Right lung (tissue), 2 donors: ENCODE measurements at regions not wholly inside any gene's neighbourhood (a gene's known extent, or its start where the extent isn't known, plus 50 kb on each side); places are given as distances from the start of the nearest gene placed in this dataset.

ENCODE experiments used
- DNase-seq, 2 donors: peaks; one replicate each; pipeline ENCODE4 v3.0.0-alpha.2; 2013

DNA sequence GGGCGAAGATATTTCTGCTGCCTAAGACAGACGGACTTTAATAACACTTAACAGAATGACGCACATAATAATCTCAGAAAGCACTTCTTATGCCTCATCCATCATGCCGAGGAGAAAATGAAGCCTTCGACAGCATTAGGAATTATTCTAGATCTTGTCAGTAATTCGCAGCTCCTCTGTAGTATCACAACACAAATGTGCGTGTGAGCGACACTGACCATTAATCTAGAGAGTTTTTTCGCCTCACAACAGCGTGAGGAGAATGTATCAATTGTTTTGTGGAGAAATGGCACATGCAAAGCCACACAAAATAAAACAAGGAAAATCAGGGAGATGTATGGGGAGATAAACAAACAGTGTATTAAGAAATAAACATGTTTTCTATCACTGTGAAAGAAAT lies 410.2 kb upstream of the PSMD7 start:
- no peak for DNase-seq

DNA sequence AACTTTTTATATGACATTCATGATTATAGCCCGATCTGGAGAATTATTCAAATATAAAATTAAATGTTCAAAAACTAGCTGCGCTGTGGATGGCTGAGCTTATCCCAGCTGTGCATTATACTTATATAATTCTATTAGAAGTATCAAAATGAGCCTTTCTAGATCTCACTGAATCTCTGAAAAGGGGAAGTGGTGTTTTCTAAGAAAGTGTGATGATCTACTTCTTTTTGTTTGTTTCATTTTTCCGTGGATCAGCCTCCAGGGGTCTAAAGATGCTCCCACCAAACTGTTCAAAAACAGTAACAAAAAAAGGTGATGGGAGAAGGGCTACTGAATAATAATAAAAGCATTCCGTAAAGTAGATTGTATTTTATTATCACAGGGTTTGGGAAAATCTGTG lies 411.3 kb upstream of the PSMD7 start:
- DNase-seq: no peak

DNA sequence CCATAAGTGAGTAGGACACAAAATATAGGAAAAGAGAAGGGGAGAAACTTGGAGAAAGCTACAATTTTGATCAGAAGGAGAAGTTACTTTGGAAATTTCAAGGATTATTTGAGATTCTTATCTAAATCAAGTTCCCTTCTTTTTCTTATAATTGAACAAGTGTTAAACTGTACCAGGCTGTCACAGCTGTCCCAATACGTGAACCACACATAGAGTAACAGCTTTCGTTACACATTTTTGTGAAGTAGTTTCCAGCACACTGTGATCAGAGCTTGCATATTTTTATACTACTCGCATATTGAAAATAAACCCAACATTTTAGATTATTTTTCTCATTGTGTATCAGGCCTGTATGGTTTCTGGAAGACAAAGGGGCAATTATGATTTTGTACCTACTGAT lies 412.8 kb upstream of the PSMD7 start:
- no peak for DNase-seq

DNA sequence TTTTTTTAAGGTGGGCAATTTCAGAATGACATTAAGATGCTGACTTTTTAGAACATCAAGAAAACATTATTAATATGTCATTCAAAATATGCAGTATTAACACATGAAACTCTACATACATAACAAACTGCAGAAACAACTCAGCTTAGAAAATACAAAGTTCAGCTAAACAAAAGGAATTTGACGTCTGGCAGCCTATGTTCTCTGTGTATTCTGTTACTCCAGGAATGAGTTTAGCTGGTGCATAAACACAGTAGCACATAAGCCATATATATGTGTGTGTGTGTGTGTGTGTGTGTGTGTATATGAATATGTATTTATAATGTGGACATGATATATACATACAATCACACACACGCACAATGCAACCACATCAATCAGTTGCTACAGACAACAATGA lies 413.5 kb upstream of the PSMD7 start:
- no peak for DNase-seq

DNA sequence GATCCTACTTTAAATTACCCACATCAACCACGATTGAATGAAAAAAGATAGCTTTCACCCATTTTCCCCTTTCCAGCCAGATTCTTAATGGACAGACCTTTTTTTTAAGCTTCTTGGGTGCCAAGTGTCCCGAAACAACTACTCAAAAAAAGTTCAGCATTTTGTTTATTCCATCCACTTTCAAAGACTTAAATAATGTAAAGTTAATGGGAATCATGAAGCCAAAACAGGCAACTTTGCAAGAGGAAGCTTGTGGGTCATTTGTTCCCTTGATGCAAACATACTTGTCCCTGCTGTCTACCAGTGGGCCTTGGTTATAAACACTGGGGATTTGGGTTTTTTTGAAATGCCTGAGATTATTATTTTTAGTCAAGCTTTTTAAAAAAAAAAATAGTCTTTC lies 414.0 kb upstream of the PSMD7 start:
- no peak for DNase-seq

DNA sequence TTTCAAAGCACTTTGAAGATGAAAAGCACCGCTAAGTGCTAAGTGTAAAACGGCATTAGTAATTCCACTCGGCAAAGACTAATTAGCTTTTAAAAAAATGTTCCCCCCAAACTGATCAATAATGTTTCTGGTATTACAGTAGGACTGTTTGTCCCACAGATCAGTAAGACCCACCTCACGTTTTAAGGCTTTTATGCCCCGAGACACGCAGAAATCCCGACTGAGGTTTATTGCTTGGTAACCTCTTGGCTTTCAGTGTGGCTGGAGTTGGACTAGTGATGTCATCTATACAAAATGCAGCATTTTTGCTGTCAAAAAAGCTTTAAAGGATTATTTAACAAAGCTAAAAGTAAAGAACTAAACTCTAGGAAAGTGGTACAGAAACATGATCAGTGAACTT lies 414.6 kb upstream of the PSMD7 start:
- no peak for DNase-seq

DNA sequence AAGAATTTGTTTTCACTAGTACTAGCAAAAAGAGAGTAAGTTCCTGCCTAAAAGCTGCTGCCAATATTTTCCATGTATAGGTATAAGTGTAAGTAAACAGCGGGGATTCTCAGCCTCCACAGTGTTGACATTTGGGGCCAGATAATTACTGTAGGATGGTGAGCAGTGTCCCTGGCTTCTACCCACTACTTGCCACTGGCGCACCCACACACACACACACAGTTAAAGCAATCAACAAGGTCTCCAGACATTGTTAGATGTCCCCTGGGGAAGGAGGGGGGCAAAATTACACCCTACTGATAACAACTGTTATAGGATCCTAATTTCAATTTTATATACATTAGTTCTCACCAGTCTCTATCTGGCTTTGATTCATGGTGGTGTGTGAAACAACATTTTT lies 417.0 kb upstream of the PSMD7 start:
- DNase-seq: no peak

DNA sequence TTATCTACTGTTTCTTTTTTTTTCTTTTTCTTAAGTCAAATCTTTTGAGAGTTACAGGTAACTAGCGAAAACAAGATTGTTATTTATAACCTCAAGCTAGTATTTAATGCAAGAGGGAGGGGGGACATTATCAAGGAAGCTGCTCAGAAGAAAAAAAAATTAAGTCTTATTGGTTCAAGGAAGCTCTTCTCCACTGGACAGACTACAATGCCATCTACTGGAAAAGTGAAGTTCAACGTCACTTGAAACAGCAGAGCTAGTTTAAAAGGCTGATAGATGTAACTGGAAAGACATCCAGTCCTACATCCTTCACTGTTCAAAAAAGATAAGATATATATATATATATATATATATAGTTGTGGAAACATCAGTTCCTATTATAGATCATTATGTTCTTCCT lies 418.0 kb upstream of the PSMD7 start:
- DNase-seq: peak in 1 of 2 donors; percentile 60

DNA sequence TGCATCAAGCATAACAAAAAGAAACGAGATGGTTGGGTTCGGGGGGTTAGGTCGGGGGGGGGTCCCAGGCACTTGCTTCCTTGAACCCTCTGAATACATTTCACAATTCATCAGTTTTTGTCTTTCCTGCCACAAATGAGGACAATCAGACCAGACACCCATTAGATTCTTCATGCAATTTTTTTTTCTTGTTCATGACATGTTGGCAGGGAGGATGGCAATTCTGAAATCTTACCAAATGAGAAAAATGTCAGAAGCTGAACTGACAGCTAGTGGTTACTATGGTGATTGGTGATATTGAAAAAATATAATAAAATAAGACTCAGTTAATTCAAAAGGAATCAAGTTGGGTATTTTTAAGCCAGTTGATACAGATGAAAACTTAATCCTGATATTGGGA lies 419.5 kb upstream of the PSMD7 start:
- no peak for DNase-seq

DNA sequence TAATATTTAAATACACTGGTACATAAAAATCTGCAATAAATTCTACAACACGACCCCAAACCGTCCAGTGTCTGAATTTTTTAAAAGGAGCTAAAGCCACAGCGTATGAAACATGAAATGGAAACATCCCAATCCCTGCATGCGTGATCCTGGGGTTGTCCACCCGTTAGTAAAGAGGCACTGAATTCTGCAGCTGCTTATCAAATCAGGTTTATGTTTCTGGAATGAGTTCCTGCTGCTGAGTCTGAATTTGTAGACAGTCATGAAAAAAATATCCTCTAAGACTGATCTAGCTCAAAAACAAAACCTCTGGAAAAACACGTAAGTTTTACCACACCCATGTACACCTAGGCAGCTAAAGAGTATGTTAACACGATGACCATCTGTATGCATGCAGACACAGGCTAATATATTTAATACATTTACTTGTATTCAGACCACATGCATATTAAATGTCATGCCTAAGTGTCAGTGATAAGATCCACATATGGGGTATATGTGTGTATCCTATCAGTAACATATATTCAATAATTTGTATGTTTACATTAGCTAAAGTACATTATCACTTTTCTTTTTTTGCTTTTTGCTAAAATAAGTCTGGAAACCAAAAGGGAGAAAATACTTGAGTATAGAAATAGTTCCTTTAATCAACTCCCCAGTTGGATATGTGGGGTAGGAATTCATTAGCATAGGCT lies 420.5 kb upstream of the PSMD7 start:
- DNase-seq: no peak

DNA sequence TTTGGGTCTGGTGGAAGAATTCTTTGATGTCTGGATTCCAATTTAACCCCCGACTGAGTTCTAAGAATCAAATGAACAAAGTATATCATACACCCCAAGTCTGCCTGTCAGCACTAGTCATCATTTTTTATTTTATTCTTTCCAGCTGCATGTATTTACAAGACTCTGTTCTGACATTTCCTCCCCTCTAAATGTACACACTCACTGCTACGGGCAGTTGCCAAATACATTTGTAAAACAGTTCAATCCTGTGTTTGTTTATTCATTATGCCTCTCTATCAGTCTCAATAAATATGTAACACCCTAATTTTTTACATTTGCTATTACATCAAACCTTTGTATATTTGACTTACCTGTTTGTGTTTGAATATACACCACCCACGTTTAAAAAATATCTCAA lies 422.3 kb upstream of the PSMD7 start:
- no peak for DNase-seq

DNA sequence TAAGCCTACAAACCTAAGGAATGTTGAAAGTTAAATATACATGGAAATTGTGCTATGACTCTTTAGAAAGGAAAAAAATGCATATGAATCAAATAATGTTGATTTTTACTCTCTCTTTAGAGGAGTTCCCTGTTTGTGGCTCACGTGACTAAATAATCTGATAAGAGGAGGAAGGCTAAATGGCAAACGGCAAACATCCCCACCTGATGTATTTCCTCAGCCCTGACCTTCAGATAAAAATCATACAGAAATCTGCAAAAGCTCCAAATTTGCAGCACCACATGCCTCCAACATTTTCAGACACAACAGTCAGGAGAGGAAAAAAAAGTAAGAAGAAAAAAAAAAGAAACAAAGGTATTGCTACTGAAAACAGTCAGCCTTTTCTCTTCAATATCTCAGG lies 423.0 kb upstream of the PSMD7 start:
- DNase-seq: no peak

DNA sequence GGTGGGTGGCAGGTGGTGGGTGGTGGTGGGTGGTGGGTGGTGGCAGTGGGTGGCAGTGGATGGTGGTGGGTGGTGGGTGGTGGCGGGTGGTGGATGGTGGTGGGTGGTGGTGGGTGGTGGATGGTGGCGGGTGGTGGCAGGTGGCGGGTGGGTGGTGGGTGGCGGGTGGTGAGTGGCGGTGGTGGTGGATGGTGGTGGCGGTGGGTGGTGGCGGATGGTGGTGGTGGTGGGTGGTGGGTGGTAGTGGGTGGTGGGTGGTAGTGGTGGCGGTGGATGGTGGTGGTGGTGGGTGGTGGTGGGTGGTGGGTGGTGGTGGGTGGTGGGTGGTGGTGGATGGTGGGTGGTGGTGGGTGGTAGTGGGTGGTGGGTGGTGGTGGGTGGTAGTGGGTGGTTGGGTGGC lies 423.8 kb upstream of the PSMD7 start:
- DNase-seq: no peak

DNA sequence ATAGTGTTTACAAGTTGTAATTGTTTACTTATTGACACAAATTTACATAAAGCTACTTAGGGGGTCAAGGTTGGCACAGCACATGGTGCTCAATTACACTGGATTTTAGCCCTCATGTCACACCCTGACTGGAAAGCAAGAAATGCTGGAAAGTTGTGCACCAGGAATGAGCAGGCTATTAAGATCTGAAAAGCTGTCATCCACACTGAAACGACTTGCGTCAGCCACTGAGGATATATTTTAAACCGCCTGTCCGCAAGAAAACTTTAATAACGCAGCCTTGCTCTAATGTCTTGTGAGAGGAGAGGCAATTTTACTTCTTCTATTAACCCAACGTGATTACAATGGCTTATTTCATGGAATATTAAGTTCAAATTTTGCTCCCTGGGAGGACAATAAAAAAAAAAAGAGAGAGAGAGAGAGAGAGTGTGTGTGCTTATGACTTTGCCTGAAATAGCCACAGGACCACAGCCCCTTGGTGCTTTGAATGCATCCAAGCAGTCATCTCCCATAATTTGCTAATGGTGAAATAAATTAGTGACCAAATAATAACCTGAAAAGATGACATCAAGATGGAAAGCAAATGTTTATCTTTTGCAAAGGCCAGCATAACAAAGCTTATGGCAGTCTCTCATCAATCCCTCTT lies 425.4 kb upstream of the PSMD7 start:
- no peak for DNase-seq

DNA sequence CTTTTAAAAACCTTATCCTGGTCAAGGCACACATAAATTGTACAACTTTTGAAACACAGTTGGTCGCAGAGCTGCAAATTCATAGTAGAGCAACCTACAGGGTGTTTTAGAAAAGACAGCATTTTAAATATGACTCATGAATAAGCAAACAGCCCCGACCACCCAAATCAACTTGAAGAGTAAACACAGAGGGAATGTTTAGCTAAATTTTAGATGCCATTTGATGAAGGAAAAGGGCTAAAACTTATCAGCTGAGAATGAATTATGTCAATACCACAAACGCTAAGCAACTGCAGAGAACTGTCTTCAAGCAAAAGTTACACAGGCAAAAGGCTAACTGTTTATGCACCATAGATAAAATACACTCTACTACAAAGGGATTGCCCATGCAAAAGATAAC lies 427.5 kb upstream of the PSMD7 start:
- DNase-seq: no peak

DNA sequence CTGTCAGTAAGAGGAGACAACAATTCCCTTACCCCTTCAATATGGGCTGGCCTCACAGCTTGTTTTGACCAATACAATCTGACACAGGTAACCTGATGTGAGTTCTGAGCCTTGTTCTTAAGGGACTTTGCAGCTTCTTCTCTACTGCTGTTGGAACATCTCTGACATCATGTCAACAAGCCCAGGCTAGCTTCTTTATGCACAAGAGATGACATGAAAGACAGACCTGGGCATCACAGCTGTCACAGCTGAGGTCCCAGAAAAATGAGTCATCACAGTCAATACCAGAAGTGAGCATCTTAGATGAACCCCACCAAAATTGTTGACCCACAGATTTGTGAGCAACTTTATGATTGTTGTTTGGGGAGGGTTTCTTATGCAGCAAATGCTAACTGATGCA lies 431.7 kb upstream of the PSMD7 start:
- DNase-seq: no peak

DNA sequence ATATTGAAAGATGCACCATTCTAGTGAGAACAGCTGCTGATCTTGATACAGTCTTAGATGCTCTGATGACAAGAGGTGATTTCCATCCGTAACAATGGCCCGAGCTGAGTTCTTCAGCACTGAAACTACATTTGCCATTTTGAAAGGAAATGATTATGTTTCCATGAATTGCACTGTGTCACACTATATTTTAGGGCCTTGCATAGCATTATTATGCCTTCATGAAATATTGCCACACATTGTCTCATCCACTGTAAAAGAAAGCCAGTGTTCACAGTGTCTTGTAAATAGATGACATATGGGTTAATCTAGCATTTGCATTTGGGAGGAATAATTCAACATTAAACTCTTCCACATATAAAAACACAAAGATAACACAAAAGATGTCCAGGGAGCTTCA lies 438.3 kb upstream of the PSMD7 start:
- no peak for DNase-seq

DNA sequence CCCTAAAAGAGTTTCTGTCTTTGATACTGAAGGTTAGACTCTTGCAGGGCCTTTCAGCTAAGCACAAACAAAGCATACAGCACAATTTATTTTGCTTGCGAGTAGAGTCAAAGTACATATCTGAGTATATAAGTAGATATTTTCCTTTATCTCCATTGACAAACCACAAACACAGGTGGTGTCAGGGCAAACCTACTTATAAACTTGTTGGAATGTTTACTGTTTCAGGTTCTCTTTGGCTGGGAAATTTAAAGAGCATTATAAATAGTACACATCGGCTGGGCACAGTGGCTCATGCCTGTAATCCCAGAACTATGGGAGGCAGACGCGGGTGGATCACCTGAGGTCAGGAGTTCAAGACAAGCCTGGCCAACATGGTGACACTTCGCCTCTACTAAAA lies 442.6 kb upstream of the PSMD7 start:
- DNase-seq: no peak

DNA sequence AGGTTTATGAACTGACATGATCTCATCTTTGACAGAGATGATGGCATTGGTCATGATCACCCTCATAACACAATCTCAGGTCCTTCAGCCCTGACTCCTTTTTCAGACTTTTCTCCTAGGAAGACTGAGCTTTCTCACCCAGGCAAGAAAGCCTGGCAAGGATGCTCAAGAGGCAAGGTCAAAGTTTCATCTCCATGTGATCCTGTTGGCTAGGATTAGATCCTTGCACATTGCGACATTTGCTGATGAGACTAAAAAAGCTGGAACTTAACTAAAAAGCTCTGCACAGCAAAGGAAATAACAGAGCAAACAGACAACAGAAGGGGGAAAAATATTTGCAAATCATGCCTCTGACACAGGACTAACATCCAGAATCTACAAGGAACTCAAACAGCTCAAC lies 444.1 kb upstream of the PSMD7 start:
- no peak for DNase-seq

DNA sequence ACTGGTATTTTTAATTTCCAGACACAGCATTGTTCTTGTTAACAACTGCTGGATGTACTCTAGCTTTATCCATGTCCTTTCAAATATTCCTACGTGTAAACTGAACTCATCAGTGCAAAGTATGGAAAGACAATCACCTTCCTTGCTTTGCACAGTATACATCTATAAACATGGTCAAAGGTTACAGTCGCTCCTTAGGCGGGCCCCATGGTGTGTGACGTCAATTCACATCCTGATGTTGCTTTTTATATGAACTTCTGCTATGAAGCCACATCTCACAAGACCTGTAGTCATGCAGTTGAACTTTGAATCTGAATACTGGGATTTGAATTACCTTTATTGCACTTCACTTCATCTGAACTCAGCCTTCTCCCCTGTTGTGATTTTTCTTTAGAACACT lies 447.6 kb upstream of the PSMD7 start:
- DNase-seq: no peak

DNA sequence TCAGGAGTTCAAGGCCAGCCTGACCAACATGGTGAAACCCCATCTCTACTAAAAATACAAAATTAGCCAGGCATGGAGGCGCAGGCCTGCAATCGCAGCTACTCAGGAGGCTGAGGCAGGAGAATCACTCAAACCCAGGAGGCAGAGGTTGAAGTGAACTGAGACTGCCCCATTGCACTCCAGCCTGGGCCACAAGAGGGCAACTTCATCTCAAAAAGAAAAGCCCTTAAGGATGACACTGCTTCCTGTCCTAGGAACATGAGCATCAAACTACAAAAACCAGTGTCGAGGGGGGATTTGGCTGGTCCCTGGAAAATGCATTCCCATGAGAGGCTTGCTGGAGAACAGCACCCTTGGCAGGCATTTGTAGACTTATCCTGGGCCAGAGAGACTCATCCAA lies 449.5 kb upstream of the PSMD7 start:
- DNase-seq: no peak

DNA sequence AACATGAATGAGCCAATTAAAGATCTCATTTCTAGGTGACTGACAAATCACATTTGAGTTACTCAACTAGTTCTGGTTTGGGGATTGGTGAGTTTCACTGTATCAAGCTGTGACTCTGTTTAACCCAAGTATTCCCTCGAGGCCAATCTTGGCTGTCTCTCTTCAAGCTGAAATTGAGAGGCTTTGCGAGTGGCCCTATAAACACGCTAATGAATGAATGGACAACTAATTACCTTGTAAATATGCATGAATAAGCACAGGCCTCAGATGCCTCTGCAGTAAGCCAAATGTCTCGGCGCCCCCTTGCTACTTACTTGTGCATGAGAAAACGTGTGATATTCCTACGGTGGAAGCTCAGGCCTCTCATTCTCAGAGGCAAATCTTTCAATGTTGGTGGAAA lies 450.3 kb upstream of the PSMD7 start:
- DNase-seq: no peak

DNA sequence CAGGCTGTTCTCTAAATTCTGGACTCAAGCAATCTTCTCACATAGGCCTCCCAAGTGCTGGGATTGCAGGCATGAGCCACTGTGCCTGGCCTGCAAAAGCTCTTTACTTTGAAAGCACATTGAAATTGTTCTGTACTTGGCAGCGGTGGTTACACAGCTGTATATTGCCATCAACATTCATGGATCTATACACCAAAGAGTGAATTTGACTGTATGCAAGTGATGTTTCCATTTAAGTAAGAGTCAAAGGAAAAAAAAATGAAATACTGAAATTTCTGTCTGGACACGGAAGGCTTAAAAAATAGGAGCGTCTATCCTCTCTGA lies 450.6 kb upstream of the PSMD7 start:
- no peak for DNase-seq

DNA sequence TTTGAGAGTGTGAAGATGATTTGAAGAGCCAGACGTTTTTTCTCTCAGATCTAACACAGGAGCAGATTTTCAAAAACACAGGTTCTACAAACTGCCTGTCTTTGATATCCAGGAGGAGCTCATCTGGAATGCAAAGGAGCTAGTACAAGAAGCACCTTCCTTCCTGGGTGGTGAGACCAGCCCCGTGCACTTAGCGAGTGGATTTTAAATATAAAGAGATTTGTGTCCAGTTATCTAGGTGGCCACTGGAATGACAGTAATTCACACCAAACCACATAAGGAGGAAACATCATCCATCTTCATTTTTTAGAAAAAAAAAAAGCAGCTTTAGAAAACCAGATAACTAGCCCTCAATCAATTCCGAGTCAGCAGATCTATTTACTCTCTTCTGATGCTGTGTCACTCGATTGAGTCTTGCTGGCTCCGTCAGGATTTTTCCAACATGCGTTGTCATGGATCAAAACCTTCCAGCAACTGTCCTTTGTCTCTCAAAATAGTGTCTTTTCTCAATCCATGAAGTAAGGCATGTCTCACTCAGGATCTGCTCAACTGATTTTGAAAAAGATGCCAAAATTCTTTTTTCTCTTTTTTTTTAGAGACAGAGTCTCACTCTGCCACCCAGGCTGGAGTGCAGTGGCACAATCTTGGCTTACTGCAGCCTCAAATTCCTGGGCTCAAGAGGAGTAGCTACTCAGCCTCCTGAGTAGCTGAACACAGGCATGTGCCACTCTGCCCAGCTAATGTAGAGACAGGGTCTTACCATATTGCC lies 451.2 kb upstream of the PSMD7 start:
- DNase-seq: no peak
